ENCODE measurements at regions not wholly inside any gene's neighbourhood (a gene's known extent, or its start where the extent isn't known, plus 50 kb on each side); places are given as distances from the start of the nearest gene placed in this dataset.
"Not testable (repeated sequence)": the region's sequence is repeated elsewhere in the genome, so short reads cannot be mapped to it uniquely, and the experiment has no call there.

GRCh38 chr2:13515254-13515653, 798.5 kb downstream of the TRIB2 start:
- DNase-seq (ENCODE audit: low read depth in 2 of 2, low spot score in 1 of 2) = no peak

GRCh38 chr2:13522096-13522495, 805.4 kb downstream of the TRIB2 start:
- no peak for DNase-seq (ENCODE audit: low read depth in 2 of 2, low spot score in 1 of 2)

- no peak for DNase-seq (ENCODE audit: low read depth in 2 of 2, low spot score in 1 of 2)
These were observed 806.4 kb downstream of the TRIB2 start for GRCh38 chr2:13522917-13523821.

- no peak for DNase-seq (ENCODE audit: low read depth in 2 of 2, low spot score in 1 of 2)
These were observed 807.8 kb downstream of the TRIB2 start for GRCh38 chr2:13524492-13524891.

- not testable (repeated sequence) for DNase-seq (ENCODE audit: low read depth in 2 of 2, low spot score in 1 of 2)
These were observed 815.1 kb downstream of the TRIB2 start for GRCh38 chr2:13531735-13532410.

GRCh38 chr2:13532781-13533523, 816.2 kb downstream of the TRIB2 start:
- DNase-seq (ENCODE audit: low read depth in 2 of 2, low spot score in 1 of 2) = not testable (repeated sequence)

- no peak for DNase-seq (ENCODE audit: low read depth in 2 of 2, low spot score in 1 of 2)
These were observed 816.8 kb downstream of the TRIB2 start for GRCh38 chr2:13533524-13533922.

GRCh38 chr2:13536941-13537340, 820.2 kb downstream of the TRIB2 start:
- DNase-seq (ENCODE audit: low read depth in 2 of 2, low spot score in 1 of 2) = no peak

- DNase-seq (ENCODE audit: low read depth in 2 of 2, low spot score in 1 of 2) = no peak
These were observed 821.1 kb downstream of the TRIB2 start for GRCh38 chr2:13537771-13538349.

GRCh38 chr2:13539296-13539695, 822.6 kb downstream of the TRIB2 start:
- DNase-seq (ENCODE audit: low read depth in 2 of 2, low spot score in 1 of 2) = no peak

- DNase-seq (ENCODE audit: low read depth in 2 of 2, low spot score in 1 of 2) = no peak
These were observed 825.3 kb downstream of the TRIB2 start for GRCh38 chr2:13542061-13542460.

- DNase-seq (ENCODE audit: low read depth in 2 of 2, low spot score in 1 of 2) = no peak
These were observed 825.9 kb downstream of the TRIB2 start for GRCh38 chr2:13542642-13543041.

GRCh38 chr2:13543550-13543949, 826.8 kb downstream of the TRIB2 start:
- no peak for DNase-seq (ENCODE audit: low read depth in 2 of 2, low spot score in 1 of 2)

GRCh38 chr2:13545320-13545719, 828.6 kb downstream of the TRIB2 start:
- no peak for DNase-seq (ENCODE audit: low read depth in 2 of 2, low spot score in 1 of 2)

GRCh38 chr2:13546131-13546530, 829.4 kb downstream of the TRIB2 start:
- no peak for DNase-seq (ENCODE audit: low read depth in 2 of 2, low spot score in 1 of 2)

- DNase-seq (ENCODE audit: low read depth in 2 of 2, low spot score in 1 of 2) = no peak
These were observed 833.8 kb downstream of the TRIB2 start for GRCh38 chr2:13550285-13551231.

- no peak for DNase-seq (ENCODE audit: low read depth in 2 of 2, low spot score in 1 of 2)
These were observed 841.6 kb downstream of the TRIB2 start for GRCh38 chr2:13558368-13558767.

GRCh38 chr2:13560322-13560721, 843.6 kb downstream of the TRIB2 start:
- no peak for DNase-seq (ENCODE audit: low read depth in 2 of 2, low spot score in 1 of 2)

- no peak for DNase-seq (ENCODE audit: low read depth in 2 of 2, low spot score in 1 of 2)
These were observed 855.7 kb downstream of the TRIB2 start for GRCh38 chr2:13572466-13572865.

- DNase-seq (ENCODE audit: low read depth in 2 of 2, low spot score in 1 of 2) = no peak
These were observed 858.1 kb downstream of the TRIB2 start for GRCh38 chr2:13574831-13575230.

Data from stimulated activated CD8-positive, alpha-beta memory T cell treated with anti-CD3 and anti-CD28 coated beads, Interleukin-4, amount 100 ng/mL, for 1 hour (primary cell).